ENCODE measurements at regions not wholly inside any gene's neighbourhood (a gene's known extent, or its start where the extent isn't known, plus 50 kb on each side); places are given as distances from the start of the nearest gene placed in this dataset.

- TF ChIP-seq, protein P1, sequence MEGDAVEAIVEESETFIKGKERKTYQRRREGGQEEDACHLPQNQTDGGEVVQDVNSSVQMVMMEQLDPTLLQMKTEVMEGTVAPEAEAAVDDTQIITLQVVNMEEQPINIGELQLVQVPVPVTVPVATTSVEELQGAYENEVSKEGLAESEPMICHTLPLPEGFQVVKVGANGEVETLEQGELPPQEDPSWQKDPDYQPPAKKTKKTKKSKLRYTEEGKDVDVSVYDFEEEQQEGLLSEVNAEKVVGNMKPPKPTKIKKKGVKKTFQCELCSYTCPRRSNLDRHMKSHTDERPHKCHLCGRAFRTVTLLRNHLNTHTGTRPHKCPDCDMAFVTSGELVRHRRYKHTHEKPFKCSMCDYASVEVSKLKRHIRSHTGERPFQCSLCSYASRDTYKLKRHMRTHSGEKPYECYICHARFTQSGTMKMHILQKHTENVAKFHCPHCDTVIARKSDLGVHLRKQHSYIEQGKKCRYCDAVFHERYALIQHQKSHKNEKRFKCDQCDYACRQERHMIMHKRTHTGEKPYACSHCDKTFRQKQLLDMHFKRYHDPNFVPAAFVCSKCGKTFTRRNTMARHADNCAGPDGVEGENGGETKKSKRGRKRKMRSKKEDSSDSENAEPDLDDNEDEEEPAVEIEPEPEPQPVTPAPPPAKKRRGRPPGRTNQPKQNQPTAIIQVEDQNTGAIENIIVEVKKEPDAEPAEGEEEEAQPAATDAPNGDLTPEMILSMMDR (conservative IDR thresholded peaks at IDR 0.05; ENCODE audit: low read depth, low read length) = no peak
- no peak for TF ChIP-seq EZH2 (IDR thresholded peaks at IDR 0.05; ENCODE audit: borderline replicate concordance, low read depth, low read length, poor library complexity, severe bottlenecking)
These were observed 68.6 kb upstream of the COG2 start for GRCh38 chr1:230573658-230574057.

Data from A673 (cell line).